GM19395 (cell line): ENCODE measurements at regions not wholly inside any gene's neighbourhood (a gene's known extent, or its start where the extent isn't known, plus 50 kb on each side); places are given as distances from the start of the nearest gene placed in this dataset.
"Not testable (repeated sequence)": the region's sequence is repeated elsewhere in the genome, so short reads cannot be mapped to it uniquely, and the experiment has no call there.

ENCODE experiments used
- ATAC-seq: cut with Tn5 transposase; IDR thresholded peaks from one replicate; pipeline ENCODE4 v1.9.1; 2021; ENCODE audit warnings: mild to moderate bottlenecking, moderate library complexity; ENCODE audit not compliant: unreplicated experiment

DNA sequence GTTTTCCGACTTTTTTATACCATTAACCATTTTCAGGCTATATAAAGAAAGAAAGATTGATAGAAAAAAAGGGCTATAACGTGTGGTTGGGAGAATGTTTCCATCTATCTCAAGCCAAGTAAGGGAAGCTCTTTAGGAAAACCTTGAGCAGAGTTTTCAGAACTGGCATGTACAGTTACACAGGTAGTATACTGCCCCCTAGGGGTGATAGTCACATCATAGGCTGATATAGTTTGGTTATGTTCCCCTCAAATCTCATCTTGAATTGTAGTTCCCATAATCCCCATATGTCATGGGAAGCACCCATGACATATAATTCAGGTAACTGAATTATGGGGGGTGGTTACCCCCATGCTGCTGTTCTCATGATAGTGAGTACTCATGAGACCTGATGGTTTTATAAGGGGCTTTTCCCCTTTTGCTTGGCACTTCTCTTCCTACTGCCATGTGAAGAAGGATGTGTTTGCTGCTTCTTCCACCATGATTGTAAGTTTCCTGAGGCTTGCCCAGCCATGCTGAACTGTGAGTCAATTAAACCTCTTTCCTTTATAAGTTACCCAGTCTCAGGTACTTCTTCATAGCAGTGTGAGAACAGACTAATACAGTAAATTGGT is 186.8 kb downstream of the TMA16 start:
- ATAC-seq: peak; percentile 86

DNA sequence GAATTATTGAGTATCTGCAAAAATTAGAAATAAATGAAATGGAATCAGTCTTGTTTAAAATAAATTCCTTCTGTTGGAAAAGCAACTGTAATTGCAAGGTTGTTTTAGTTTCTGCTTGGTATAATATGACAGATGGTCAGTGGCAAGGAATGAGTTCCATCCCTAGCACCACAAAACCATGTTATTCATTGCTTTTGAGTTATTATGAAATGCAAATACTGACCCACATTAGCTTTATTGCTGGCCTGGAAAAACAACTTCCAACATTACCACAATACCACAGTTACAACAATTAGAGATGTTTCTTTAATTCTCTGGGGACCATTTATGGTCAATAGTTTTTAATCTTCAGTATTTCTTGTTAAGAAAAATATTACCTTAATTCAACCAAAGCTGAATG is 194.4 kb downstream of the TMA16 start:
- no peak for ATAC-seq

DNA sequence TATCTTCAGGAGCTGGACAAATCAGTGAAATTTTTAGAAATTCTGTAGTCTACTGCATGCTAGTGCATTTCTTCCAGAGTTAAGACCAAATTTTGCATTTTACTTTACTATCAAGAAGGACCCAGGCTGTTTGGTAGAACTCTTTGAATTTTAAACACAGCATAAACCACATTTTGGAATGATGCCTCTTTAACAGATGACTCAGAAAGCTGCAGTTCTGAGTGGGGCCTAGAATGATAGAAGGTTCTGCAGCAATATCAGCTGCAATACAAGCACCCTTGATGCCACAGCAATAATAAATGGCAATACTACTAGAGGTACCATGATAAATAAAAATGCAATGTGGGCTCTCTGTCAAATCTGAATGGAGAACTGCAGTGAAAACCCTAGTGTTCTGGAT is 198.7 kb downstream of the TMA16 start:
- no peak for ATAC-seq

DNA sequence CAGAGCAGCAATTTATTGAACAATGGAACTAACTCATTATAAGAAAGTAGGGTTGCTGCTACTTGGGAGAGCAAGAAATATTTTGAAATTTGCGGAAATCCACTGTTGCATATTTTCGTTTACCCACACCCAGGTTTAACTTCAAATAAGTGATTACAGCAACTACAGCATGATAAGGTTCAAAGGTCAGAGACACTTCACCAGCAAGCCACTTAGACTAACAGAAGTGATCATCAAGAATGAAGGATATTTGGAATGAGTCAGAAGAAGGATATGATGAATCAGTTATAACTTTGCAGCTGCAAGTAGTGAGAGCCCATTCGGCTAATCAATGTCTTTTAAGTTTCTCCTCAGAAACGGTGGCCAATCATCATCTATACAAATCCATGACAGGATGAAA is 199.3 kb downstream of the TMA16 start:
- no peak for ATAC-seq

GRCh38 chr4:163694385-163694784 is 199.9 kb downstream of the TMA16 start:
- ATAC-seq: no peak

DNA sequence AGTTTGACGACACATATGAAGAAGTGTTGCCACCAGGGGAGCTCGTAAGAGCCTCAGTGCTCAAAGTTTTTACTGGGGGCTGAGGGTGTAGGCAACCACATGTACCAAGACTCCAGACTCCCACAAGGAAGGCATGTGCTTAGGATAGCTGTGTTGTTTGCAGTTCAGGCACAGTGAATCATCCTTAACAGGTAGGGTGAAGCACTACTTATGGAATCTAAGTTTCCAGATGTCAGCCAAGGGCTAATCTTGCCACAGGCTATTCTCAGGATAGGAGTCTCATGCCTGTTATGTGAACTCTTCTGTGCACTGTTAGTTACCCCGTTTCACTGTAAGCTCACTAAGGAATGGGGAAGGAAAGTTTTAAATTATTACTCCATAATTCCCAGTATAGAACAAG is 202.6 kb downstream of the TMA16 start:
- no peak for ATAC-seq

- not testable (repeated sequence) for ATAC-seq
Observed at GRCh38 chr4:163700383-163700782, 205.9 kb downstream of the TMA16 start.

DNA sequence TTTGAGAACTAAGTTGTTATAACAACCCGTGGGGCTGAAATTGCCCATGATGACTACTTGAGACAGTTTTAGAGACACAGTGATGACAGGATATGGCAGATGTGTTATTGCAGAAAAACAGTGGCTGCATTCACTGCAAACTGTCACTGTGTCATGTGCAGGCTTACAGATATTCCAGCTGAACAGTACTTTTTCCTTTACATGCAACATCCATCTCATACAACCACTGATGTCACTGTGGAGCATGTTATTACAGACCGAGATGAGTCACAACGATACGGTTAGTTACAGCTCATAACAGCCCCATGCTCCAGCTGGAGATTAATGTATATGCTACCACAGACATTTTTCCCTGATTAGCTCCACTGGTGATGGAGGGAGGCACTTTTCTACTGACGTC is 207.4 kb downstream of the TMA16 start:
- peak; percentile 95 for ATAC-seq

DNA sequence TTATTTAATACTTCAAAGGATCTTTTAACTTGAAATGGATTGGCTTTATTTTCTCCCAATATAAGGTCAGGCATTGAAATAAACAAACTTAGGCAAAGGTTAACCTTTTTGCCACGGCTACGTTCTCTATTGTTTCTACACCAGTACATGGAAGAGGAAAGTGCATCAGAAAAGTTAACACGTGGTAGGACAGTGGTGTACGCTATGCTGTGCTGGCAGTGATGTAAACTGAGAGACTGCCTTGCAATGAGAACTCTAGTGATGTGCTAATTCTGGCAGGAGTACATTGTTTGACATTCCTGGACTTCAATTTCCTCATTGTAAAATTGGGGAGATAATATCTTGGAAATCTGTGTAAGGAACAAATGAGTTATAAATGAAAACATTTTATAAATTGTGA is 208.2 kb downstream of the TMA16 start:
- ATAC-seq: no peak

GRCh38 chr4:163703251-163703650 is 208.8 kb downstream of the TMA16 start:
- no peak for ATAC-seq

DNA sequence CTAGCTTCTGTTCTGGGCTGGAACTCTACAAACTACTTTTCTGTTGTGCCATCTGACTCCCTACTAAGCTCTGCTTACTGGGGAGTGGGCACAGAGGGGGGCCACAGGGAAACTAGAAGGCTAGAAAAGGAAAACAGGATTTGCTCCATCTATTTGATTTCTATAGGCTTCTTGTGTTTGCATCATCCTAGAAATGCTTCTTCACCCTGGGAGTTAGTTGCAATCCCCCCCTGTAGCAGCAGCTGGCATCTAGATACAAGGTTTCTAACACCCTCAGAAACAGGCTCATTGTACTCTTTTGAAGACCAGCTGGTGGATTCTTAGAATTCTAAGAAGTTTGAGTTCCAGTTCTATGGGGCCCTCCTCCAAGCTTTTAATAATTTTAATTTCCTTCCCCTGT is 213.4 kb downstream of the TMA16 start:
- no peak for ATAC-seq

DNA sequence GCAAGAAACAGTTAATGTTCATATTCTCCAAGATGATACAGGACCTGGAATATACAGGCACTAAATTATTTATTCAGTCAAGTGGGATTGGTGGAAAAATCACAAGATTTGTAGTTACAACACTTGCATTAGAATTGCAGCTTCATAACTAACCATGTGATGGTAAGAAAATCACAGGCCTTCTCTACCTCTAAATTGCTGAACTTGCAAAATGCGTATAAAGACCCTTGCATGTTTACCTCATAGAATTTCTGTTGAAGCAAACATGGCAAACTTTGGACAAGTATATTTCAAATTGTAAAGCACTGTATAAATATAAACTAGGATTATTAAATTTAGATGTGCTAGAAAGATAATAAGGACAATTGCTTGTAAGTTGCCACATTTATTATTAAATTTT is 215.1 kb downstream of the TMA16 start:
- ATAC-seq: no peak

DNA sequence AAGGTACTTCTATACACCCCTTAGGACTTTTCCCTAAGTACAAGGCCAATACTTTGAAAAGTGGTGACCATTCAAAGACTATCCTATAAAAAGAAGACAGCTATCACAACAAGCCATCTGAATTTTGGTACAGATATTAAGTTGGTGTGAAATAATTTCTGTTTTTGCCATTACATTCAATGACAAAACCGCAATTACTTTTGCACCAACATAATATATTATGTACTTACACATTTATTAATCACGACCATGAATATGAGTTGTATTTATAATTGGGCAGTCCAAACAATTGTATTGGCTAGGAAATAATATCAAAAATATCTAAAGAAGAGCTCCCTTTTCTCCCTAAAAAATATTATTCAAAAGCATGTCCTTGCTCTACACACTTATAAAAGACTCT is 215.7 kb downstream of the TMA16 start:
- no peak for ATAC-seq

DNA sequence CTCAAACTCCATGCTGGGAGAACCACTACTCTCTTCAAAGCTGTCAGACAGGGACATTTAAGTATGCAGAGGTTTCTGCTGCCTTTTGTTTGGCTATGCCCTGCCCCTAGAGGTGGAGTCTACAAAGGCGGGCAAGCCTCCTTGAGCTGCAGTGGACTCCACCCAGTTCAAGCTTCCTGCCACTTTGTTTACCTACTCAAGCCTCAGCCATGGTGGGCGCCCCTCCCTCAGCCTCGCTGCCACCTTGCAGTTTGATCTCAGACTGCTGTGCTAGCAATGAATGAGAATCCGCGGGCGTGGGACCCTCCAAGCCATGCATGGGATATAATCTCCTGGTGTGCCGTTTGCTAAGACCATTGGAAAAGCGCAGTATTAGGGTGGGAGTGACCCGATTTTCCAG is 230.0 kb downstream of the TMA16 start:
- ATAC-seq: not testable (repeated sequence)

DNA sequence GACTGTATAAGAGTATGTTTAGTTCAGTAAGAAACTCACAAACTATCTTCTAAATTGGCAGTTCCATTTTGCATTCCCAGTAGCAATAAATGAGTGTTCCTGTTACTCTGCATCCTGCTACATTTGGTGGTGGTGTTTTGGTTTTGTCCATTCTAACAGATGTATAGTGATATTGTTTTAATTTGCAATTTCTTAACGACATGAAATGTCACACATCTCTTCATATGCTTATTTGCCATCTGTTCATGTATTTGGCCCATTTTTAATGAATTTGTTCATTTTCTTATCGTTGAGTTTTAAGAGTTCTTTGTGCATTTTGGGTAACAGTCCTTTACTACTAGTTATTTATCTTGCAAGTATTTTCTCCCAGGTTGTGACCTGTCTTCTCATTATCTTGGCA is 232.2 kb downstream of the TMA16 start:
- no peak for ATAC-seq

DNA sequence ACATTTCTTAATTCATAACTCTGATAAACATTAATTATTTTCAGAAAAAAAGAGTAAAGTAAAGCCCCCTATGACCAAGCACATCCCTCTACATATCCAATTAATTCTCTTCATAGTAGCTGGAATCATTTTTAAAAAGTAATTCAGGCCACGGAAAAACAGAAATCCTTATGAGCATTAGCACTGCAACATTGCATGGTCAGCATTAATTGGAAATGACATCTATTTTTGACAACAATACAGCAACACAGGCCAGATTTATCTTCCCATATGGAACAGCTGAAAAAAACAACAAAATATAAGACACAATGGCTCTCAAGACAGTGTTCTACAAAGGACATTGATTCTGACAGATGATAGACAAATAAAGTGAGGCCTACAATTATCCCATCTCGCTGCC is 236.6 kb downstream of the TMA16 start:
- ATAC-seq: no peak

DNA sequence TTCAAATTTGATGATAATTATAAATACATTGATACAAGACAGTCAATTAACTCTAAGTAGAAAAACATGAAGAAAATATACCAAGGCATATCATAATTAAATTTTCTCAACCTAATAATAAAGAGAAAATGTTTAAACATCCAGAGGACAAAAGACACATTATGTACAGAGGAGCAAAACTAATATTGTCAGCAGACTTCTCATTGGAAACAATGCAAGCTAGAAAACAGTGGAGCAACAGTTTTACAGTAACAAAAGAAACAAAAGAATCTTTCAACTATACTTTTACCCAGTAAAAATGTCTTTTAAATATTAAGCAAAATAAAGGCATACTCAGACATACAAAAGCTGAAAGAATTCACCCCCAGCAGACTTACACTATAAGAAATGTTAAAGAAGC is 238.0 kb downstream of the TMA16 start:
- ATAC-seq: no peak

GRCh38 chr4:163736876-163737275 is 242.4 kb downstream of the TMA16 start:
- no peak for ATAC-seq

DNA sequence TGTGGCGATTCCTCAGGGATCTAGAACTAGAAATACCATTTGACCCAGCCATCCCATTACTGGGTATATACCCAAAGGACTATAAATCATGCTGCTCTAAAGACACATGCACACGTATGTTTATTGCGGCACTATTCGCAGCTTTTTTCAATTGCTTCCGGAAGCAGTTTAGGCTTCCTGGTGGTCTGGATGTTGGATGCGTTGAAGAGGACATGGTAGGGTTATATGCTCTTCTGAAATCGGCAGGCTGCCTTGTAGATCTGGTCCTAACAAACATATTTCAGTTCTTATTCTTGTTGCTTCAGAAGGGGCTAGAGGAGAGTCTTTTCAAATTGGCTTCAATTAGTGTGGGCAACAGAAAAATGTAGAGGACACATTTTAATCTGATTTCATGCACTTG is 243.4 kb downstream of the TMA16 start:
- ATAC-seq: not testable (repeated sequence)

- ATAC-seq: no peak
Observed at GRCh38 chr4:163738521-163738920, 244.0 kb downstream of the TMA16 start.

DNA sequence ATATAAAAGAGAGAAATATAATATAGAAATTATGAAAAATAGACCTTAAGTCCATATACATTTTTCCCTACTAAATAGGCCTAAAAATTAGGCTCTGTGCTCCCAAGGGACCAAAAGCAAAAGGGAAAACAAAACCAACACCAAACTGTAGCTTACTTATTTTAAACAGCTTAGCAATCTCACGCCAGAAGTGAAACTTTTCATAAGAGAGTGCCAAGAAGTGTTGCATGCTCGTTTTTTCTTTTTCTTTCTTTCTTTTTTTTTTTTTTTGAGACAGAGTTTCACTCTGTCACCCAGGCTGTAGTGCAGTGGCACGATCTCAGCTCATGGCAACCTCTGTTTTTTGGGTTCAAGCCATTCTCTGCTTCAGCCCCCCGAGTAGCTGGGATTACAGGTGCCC is 250.4 kb downstream of the TMA16 start:
- ATAC-seq: peak; percentile 95

GRCh38 chr4:163747293-163747692 is 252.8 kb downstream of the TMA16 start:
- ATAC-seq: no peak

GRCh38 chr4:163747886-163748285 is 253.4 kb downstream of the TMA16 start:
- ATAC-seq: no peak

DNA sequence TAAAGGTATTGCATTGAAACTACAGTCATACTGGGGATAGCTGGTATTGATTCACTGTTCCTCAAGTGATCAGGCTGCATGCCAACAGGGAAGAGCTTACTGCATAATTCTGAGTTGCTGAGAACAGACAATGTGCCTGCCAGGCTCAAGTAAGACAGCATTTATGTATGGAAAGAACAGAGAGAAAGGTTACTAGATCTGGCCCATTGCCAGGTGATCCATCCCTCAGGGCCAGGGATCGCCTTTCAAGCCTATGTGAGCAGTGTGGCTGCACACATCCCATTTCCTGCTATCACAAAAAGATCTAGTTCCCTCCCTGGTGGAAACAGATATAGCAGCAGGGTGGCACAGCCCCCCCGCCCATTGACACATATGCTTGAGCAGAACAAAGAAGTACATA is 254.0 kb downstream of the TMA16 start:
- ATAC-seq: no peak
